A673 (cell line): ENCODE measurements at regions not wholly inside any gene's neighbourhood (a gene's known extent, or its start where the extent isn't known, plus 50 kb on each side); places are given as distances from the start of the nearest gene placed in this dataset.

Experiments used
- CTCF ChIP-seq: fragments of 300-800, 200-600 bp; sonication (generic); conservative IDR thresholded peaks from 2 replicates; pipeline ENCODE4 v1.5.1; 2017; ENCODE audit warnings: low read depth, mild to moderate bottlenecking, antibody characterized with exemption, low read length, moderate library complexity, mixed read lengths
- EZH2 ChIP-seq: fragments of 200-600 bp; sonication (generic); IDR thresholded peaks from 2 replicates; pipeline ENCODE4 v1.6.1; 2017; ENCODE audit warnings: borderline replicate concordance, low read depth, mild to moderate bottlenecking, mixed read lengths, antibody characterized with exemption, low read length; ENCODE audit not compliant: poor library complexity, severe bottlenecking

GRCh38 chr13:112130418-112130817, 63.5 kb downstream of the SOX1 start:
- TF ChIP-seq CTCF (no peak), EZH2 (no peak)
